HCT116 (cell line): ENCODE measurements at regions not wholly inside any gene's neighbourhood (a gene's known extent, or its start where the extent isn't known, plus 50 kb on each side); places are given as distances from the start of the nearest gene placed in this dataset.
A peak's percentile ranks its signal among the peaks of the same experiment; 100 is the strongest.

ENCODE experiments used
- ATAC-seq: fragments of 200-7000 bp; cut with Tn5 transposase; 2 replicates; pipeline ENCODE4 v1.9.1; 2020; ENCODE audit warnings: mild to moderate bottlenecking, moderate library complexity
- BruUV-seq: library from RNA; stranded (reverse); fragments of 400-500 nt; replicated peaks from 2 replicates; lab custom pipeline; 2021; lab: Mats Ljungman, UMichigan
- CTCF ChIA-PET: fragments of 300-600 bp; sonication (Branson Sonifier 250); formaldehyde crosslinking; loops from one replicate; lab custom pipeline; 2021; ENCODE audit warnings: antibody characterized with exemption; lab: Charles Lee
- POLR2A ChIA-PET: fragments of 300-600, 350-600 bp; sonication (Branson Sonifier 250); formaldehyde crosslinking; loops from one replicate; lab custom pipeline; 2021; ENCODE audit warnings: antibody characterized with exemption; lab: Charles Lee
- RAD21 ChIA-PET, 2 experiments: fragments of 300-600 bp; sonication (Branson Sonifier 250); formaldehyde crosslinking; loops; one replicate each; lab custom pipeline; 2023; ENCODE audit warnings: low total read pairs in 2 of 2; ENCODE audit not compliant: uncharacterized antibody in 2 of 2, unreplicated experiment in 2 of 2, low non-redundant PET in 1 of 2; lab: Charles Lee
- DNase-seq: peaks from one replicate; pipeline ENCODE4 v3.0.0-alpha.2; 2010; ENCODE audit warnings: low read depth, low spot score
- H2AFZ ChIP-seq: fragments of 200-600 bp; shearing (Covaris generic), sonication (generic); 2 replicates; pipeline ENCODE4 v1.6.1; 2017; ENCODE audit warnings: low read depth, mixed run types, mixed read lengths, antibody characterized with exemption, low read length; ENCODE audit not compliant: poor library complexity, severe bottlenecking
- H3K27ac ChIP-seq: 2 replicates; pipeline ENCODE4 v1.5.1; 2012; ENCODE audit warnings: low read depth, low read length
- H3K27me3 ChIP-seq: fragments of 200-600 bp; sonication (generic); 2 replicates; pipeline ENCODE4 v1.6.1; 2016; ENCODE audit warnings: mixed run types, low read length, mixed read lengths; ENCODE audit not compliant: insufficient read depth
- H3K36me3 ChIP-seq, 2 experiments: fragments of 200-500 bp in 1 of 2; fragments of 200-600 bp in 1 of 2; sonication (Bioruptor generic) in 1 of 2; sonication (generic) in 1 of 2; 2 replicates each; pipeline versions ENCODE4 v1.5.1 to v1.6.1; 2014 to 2016; ENCODE audit warnings: low read length in 2 of 2, inconsistent platforms in 1 of 2, mixed read lengths in 1 of 2, mixed run types in 1 of 2; ENCODE audit not compliant: insufficient read depth in 2 of 2, control insufficient read depth in 1 of 2
- H3K4me1 ChIP-seq, 2 experiments: fragments of 200-600 bp in 1 of 2; sonication (generic) in 1 of 2; 2 replicates each; pipeline versions ENCODE4 v1.5.1 to v1.6.1; 2012 to 2017; ENCODE audit warnings: low read length in 2 of 2, inconsistent platforms in 1 of 2, mild to moderate bottlenecking in 1 of 2, mixed read lengths in 1 of 2, mixed run types in 1 of 2, moderate library complexity in 1 of 2; ENCODE audit not compliant: insufficient read depth in 2 of 2, control insufficient read depth in 1 of 2
- H3K4me2 ChIP-seq: fragments of 200-600 bp; sonication (generic); 2 replicates; pipeline ENCODE4 v1.6.1; 2017; ENCODE audit warnings: mixed run types, low read length, mixed read lengths
- H3K4me3 ChIP-seq, 2 experiments: fragments of 200-600 bp in 1 of 2; sonication (generic) in 1 of 2; replicated peaks in 1 of 2; 2 replicates each; pipeline ENCODE4 v1.5.1; 2011 to 2016; ENCODE audit warnings: low read length in 2 of 2, control low read depth in 1 of 2, low read depth in 1 of 2, mild to moderate bottlenecking in 1 of 2, mixed read lengths in 1 of 2, mixed run types in 1 of 2
- H3K79me2 ChIP-seq: fragments of 200-600 bp; sonication (generic); 2 replicates; pipeline ENCODE4 v1.6.1; 2017; ENCODE audit warnings: mild to moderate bottlenecking, mixed run types, low read length, moderate library complexity, mixed read lengths; ENCODE audit not compliant: insufficient read depth
- H3K9ac ChIP-seq: fragments of 200-600 bp; sonication (generic); 2 replicates; pipeline ENCODE4 v1.6.1; 2016; ENCODE audit warnings: low read length, mixed read lengths
- H3K9me2 ChIP-seq: fragments of 200-600 bp; sonication (generic), shearing (Covaris generic); 2 replicates; pipeline ENCODE4 v1.6.1; 2017; ENCODE audit warnings: mixed run types, mild to moderate bottlenecking, moderate library complexity; ENCODE audit not compliant: insufficient read depth
- H3K9me3 ChIP-seq, 2 experiments: fragments of 200-500 bp in 1 of 2; fragments of 200-600 bp in 1 of 2; sonication (Bioruptor generic) in 1 of 2; sonication (generic) in 1 of 2; 2 replicates each; pipeline ENCODE4 v1.6.1; 2014 to 2017; ENCODE audit warnings: low read length in 2 of 2, mixed read lengths in 2 of 2, inconsistent platforms in 1 of 2, low read depth in 1 of 2, mild to moderate bottlenecking in 1 of 2, mixed run types in 1 of 2, moderate library complexity in 1 of 2; ENCODE audit not compliant: control insufficient read depth in 1 of 2, insufficient read depth in 1 of 2
- H4K20me1 ChIP-seq: fragments of 200-600 bp; sonication (generic), shearing (Covaris generic); 2 replicates; pipeline ENCODE4 v1.6.1; 2017; ENCODE audit warnings: mixed run types, mild to moderate bottlenecking, moderate library complexity; ENCODE audit not compliant: insufficient read depth
- CBX3 ChIP-seq: IDR thresholded peaks from 2 replicates; pipeline ENCODE4 v1.6.1; 2012; ENCODE audit warnings: low read depth
- EGR1 ChIP-seq: IDR thresholded peaks from 2 replicates; pipeline ENCODE4 v1.6.1; 2012; ENCODE audit warnings: low read depth
- ELF1 ChIP-seq: IDR thresholded peaks from 2 replicates; pipeline ENCODE4 v1.6.1; 2012; ENCODE audit warnings: low read depth, borderline replicate concordance
- EZH2 ChIP-seq: fragments of 200-600 bp; sonication (generic); IDR thresholded peaks from 2 replicates; pipeline ENCODE4 v1.6.1; 2017; ENCODE audit warnings: antibody characterized with exemption, mixed run types
- FOSL1 ChIP-seq: IDR thresholded peaks from 2 replicates; pipeline ENCODE4 v1.6.1; 2012; ENCODE audit warnings: low read depth
- POLR2AphosphoS5 ChIP-seq: IDR thresholded peaks from 2 replicates; pipeline ENCODE4 v1.6.1; 2011; ENCODE audit warnings: mild to moderate bottlenecking, low read depth, low read length, moderate library complexity
- RAD21 ChIP-seq: IDR thresholded peaks from 2 replicates; pipeline ENCODE4 v1.6.1; 2012; ENCODE audit warnings: low read depth, mild to moderate bottlenecking
- SIN3A ChIP-seq: IDR thresholded peaks from 2 replicates; pipeline ENCODE4 v1.6.1; 2012; ENCODE audit warnings: low read depth
- SRF ChIP-seq: IDR thresholded peaks from 2 replicates; pipeline ENCODE4 v1.6.1; 2012; ENCODE audit warnings: low read depth
- TCF7L2 ChIP-seq: IDR thresholded peaks from 2 replicates; pipeline ENCODE4 v1.7.0; 2011; ENCODE audit warnings: borderline replicate concordance, inconsistent platforms; ENCODE audit not compliant: insufficient read depth, insufficient read length; ENCODE audit errors: extremely low read depth
- YY1 ChIP-seq: IDR thresholded peaks from 2 replicates; pipeline ENCODE4 v1.6.1; 2011; ENCODE audit warnings: low read length, low read depth, moderate library complexity, mild to moderate bottlenecking; ENCODE audit not compliant: insufficient replicate concordance; ENCODE audit errors: extremely low read depth
- intact Hi-C: fragments of 100-400 bp; cut with micrococcal nuclease; formaldehyde crosslinking; loops from 2 replicates; pipeline ENCODE4 v1.10.0; 2022
- TF ChIP-seq, protein P1 (sequence below), 3 experiments: fragments of 200-600 bp in 1 of 3; sonication (generic) in 1 of 3; IDR thresholded peaks in 2 of 3; conservative IDR thresholded peaks in 1 of 3; 2 replicates each; pipeline ENCODE4 v1.5.1; 2012 to 2017; ENCODE audit warnings: low read depth in 2 of 3, low read length in 2 of 3, antibody characterized with exemption in 1 of 3, borderline replicate concordance in 1 of 3, control low read depth in 1 of 3, mild to moderate bottlenecking in 1 of 3, mixed read lengths in 1 of 3, mixed run types in 1 of 3, moderate library complexity in 1 of 3; ENCODE audit not compliant: insufficient read depth in 1 of 3
- TF ChIP-seq, protein P2 (sequence below): IDR thresholded peaks from 2 replicates; pipeline ENCODE4 v1.6.1; 2012

DNA sequence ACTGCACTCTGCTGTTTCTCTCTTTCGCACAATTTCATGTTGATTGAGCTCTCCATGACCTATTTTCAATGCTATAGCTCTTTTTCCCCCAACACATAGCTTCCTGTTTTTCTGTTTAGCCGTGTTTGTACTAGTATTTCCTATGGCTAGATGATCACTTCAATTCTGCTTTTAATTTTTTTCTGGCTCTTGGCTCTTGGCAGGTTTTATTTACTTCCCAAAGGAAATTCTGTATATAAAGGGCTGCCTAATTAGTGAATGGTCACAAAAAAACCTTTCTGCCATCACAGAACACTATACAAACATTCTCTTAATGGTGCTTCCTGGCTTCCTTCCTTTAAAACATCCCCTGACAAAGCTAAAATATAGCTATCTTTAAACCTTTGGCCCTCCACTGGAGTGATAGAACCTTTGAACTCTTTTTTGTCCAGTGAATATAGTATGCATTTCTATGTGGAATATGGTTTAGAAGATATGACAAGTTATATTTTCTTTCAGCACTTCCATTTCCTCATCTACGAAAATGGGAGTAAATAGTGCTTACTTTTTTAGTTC lies 88.2 kb downstream of the RASSF9 start:
- H4K20me1 ChIP-seq: no peaks in the 10 kb centered on the region; the same call in 1 of the 2 replicates
- ChIA-PET RAD21 (no interaction called here), POLR2A (no interaction called here), CTCF (no interaction called here)
- intact Hi-C loops: no loop called here
- ATAC-seq (no peak), DNase-seq (no peak)
- no peaks in the 10 kb centered on the region for H3K4me1 ChIP-seq
- H3K4me3 ChIP-seq: no peak overlapping the region
- H3K4me2 ChIP-seq: no peak overlapping the region
- H3K27me3 ChIP-seq: no peaks in the 10 kb centered on the region
- BruUV-seq: no TSS peak
- H3K9ac ChIP-seq: no peak overlapping the region
- no peaks in the 10 kb centered on the region for H3K9me2 ChIP-seq
- H3K9me3 ChIP-seq: no peaks in the 10 kb centered on the region
- no peaks in the 10 kb centered on the region for H3K36me3 ChIP-seq
- no peak overlapping the region for H3K27ac ChIP-seq
- peak overlapping the region; percentile 67 for H2AFZ ChIP-seq
- TF ChIP-seq, protein P1, sequence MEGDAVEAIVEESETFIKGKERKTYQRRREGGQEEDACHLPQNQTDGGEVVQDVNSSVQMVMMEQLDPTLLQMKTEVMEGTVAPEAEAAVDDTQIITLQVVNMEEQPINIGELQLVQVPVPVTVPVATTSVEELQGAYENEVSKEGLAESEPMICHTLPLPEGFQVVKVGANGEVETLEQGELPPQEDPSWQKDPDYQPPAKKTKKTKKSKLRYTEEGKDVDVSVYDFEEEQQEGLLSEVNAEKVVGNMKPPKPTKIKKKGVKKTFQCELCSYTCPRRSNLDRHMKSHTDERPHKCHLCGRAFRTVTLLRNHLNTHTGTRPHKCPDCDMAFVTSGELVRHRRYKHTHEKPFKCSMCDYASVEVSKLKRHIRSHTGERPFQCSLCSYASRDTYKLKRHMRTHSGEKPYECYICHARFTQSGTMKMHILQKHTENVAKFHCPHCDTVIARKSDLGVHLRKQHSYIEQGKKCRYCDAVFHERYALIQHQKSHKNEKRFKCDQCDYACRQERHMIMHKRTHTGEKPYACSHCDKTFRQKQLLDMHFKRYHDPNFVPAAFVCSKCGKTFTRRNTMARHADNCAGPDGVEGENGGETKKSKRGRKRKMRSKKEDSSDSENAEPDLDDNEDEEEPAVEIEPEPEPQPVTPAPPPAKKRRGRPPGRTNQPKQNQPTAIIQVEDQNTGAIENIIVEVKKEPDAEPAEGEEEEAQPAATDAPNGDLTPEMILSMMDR (IDR thresholded peaks at IDR 0.05 in 2 of 3, conservative IDR thresholded peaks at IDR 0.05 in 1 of 3; ENCODE audit: borderline replicate concordance in 1 of 3, insufficient read depth in 1 of 3, low read depth in 2 of 3, low read length in 2 of 3): no peak
- TF ChIP-seq EGR1 (no peak), CBX3 (no peak), RAD21 (no peak), SRF (no peak), TCF7L2 (no peak), POLR2AphosphoS5 (no peak), YY1 (no peak), EZH2 (no peak), SIN3A (no peak), ELF1 (no peak), FOSL1 (no peak)
- TF ChIP-seq, protein P2, sequence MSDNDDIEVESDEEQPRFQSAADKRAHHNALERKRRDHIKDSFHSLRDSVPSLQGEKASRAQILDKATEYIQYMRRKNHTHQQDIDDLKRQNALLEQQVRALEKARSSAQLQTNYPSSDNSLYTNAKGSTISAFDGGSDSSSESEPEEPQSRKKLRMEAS: no peak
- no peaks in the 10 kb centered on the region for H3K79me2 ChIP-seq
